Astrocyte (in vitro differentiated cells and primary cell): ENCODE measurements at regions not wholly inside any gene's neighbourhood (a gene's known extent, or its start where the extent isn't known, plus 50 kb on each side); places are given as distances from the start of the nearest gene placed in this dataset.

Experiments
- DNase-seq: peaks from one replicate; pipeline ENCODE4 v3.0.0-alpha.2; 2010; ENCODE audit warnings: low read depth
- FAIRE-seq: peaks from 2 replicates; lab custom pipeline; 2011; peaks lifted over from hg19 to GRCh38; lab: Jason Lieb, UNC
- H2AFZ ChIP-seq: 2 replicates; pipeline ENCODE4 v1.6.0; 2012; ENCODE audit warnings: low read depth, low read length, inconsistent platforms
- H3K27ac ChIP-seq: 2 replicates; pipeline ENCODE4 v1.5.1; 2011; ENCODE audit warnings: low read depth, low read length, inconsistent platforms
- H3K27me3 ChIP-seq: 2 replicates; pipeline ENCODE4 v1.6.0; 2011; ENCODE audit warnings: low read length, inconsistent platforms; ENCODE audit not compliant: insufficient read depth
- H3K36me3 ChIP-seq: 2 replicates; pipeline ENCODE4 v1.5.1; 2011; ENCODE audit warnings: low read length, inconsistent platforms; ENCODE audit not compliant: insufficient read depth
- H3K4me1 ChIP-seq: 2 replicates; pipeline ENCODE4 v1.5.1; 2011; ENCODE audit warnings: low read length, inconsistent platforms; ENCODE audit not compliant: insufficient read depth
- H3K4me2 ChIP-seq: 2 replicates; pipeline ENCODE4 v1.6.0; 2012; ENCODE audit warnings: low read length, inconsistent platforms
- H3K4me3 ChIP-seq: 2 replicates; pipeline ENCODE4 v1.5.1; 2011; ENCODE audit warnings: low read depth, mild to moderate bottlenecking, low read length, inconsistent platforms; ENCODE audit not compliant: insufficient read depth
- H3K79me2 ChIP-seq: 2 replicates; pipeline ENCODE4 v1.6.0; 2012; ENCODE audit warnings: mild to moderate bottlenecking, low read length, inconsistent platforms; ENCODE audit not compliant: insufficient read depth
- H3K9ac ChIP-seq: 2 replicates; pipeline ENCODE4 v1.6.0; 2012; ENCODE audit warnings: mild to moderate bottlenecking, low read length, inconsistent platforms
- H3K9me3 ChIP-seq: 2 replicates; pipeline ENCODE4 v1.5.1; 2012; ENCODE audit warnings: low read depth, mild to moderate bottlenecking, low read length, inconsistent platforms; ENCODE audit not compliant: insufficient read depth
- H4K20me1 ChIP-seq: 2 replicates; pipeline ENCODE4 v1.6.0; 2012; ENCODE audit warnings: low read length, inconsistent platforms; ENCODE audit not compliant: insufficient read depth
- H3K27ac Mint-ChIP-seq: one replicate; pipeline ENCODE4 v1.8.0; 2021; ENCODE audit warnings: mild to moderate bottlenecking, mixed read lengths; ENCODE audit not compliant: unreplicated experiment
- H3K27me3 Mint-ChIP-seq: one replicate; pipeline ENCODE4 v1.8.0; 2021; ENCODE audit warnings: low read depth, mixed read lengths; ENCODE audit not compliant: unreplicated experiment
- H3K36me3 Mint-ChIP-seq: one replicate; pipeline ENCODE4 v1.8.0; 2021; ENCODE audit warnings: low read depth, mixed read lengths; ENCODE audit not compliant: unreplicated experiment
- H3K4me1 Mint-ChIP-seq: one replicate; pipeline ENCODE4 v1.8.0; 2021; ENCODE audit warnings: low read depth, mixed read lengths; ENCODE audit not compliant: unreplicated experiment
- H3K4me3 Mint-ChIP-seq: one replicate; pipeline ENCODE4 v1.8.0; 2021; ENCODE audit warnings: mild to moderate bottlenecking, moderate library complexity, mixed read lengths; ENCODE audit not compliant: unreplicated experiment
- H3K9me3 Mint-ChIP-seq: one replicate; pipeline ENCODE4 v1.8.0; 2021; ENCODE audit warnings: mild to moderate bottlenecking, mixed read lengths; ENCODE audit not compliant: unreplicated experiment
- EZH2 ChIP-seq: IDR thresholded peaks from 2 replicates; pipeline ENCODE4 v1.6.1; 2012; ENCODE audit warnings: mild to moderate bottlenecking, low read length, inconsistent platforms; ENCODE audit not compliant: insufficient read depth
- TF ChIP-seq, protein P1 (sequence below): IDR thresholded peaks from 2 replicates; pipeline ENCODE4 v1.5.1; 2011; ENCODE audit warnings: low read depth, mild to moderate bottlenecking, inconsistent platforms, low read length, moderate library complexity; ENCODE audit not compliant: insufficient read depth

DNA sequence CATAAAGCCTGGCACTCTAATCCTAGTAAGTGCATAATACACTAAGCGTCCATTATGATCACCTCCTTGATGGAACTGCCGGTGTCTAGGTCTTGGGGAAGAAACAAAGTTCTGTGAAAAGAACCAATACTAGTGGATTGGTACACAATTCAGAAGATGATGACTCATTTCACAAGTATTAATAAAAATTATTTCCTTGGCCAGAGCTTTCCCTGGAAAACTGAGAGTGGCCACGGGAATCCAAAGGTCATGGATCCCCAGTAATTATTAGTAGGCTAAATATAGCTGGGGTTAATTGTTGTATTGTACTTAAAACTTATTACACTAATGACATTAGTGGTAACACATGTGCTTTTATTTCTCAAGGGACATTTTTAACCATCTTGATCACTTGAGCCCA lies 808.0 kb upstream of the NR2F2 start:
- H3K4me2 ChIP-seq = no peak overlapping the region
- H3K79me2 ChIP-seq = no peaks in the 10 kb centered on the region
- peaks cover 3% of the 10 kb centered on the region for H3K36me3 Mint-ChIP-seq
- no peak overlapping the region for H3K9ac ChIP-seq
- no peak overlapping the region for H3K27ac ChIP-seq
- no peaks in the 10 kb centered on the region for H3K36me3 ChIP-seq
- no peak overlapping the region for H3K27ac Mint-ChIP-seq
- TF ChIP-seq, protein P1, sequence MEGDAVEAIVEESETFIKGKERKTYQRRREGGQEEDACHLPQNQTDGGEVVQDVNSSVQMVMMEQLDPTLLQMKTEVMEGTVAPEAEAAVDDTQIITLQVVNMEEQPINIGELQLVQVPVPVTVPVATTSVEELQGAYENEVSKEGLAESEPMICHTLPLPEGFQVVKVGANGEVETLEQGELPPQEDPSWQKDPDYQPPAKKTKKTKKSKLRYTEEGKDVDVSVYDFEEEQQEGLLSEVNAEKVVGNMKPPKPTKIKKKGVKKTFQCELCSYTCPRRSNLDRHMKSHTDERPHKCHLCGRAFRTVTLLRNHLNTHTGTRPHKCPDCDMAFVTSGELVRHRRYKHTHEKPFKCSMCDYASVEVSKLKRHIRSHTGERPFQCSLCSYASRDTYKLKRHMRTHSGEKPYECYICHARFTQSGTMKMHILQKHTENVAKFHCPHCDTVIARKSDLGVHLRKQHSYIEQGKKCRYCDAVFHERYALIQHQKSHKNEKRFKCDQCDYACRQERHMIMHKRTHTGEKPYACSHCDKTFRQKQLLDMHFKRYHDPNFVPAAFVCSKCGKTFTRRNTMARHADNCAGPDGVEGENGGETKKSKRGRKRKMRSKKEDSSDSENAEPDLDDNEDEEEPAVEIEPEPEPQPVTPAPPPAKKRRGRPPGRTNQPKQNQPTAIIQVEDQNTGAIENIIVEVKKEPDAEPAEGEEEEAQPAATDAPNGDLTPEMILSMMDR = no peak
- no peak for TF ChIP-seq EZH2
- no peak overlapping the region for H3K4me3 ChIP-seq
- no peaks in the 10 kb centered on the region for H3K4me1 ChIP-seq
- H3K9me3 ChIP-seq = no peaks in the 10 kb centered on the region
- H3K27me3 Mint-ChIP-seq = no peaks in the 10 kb centered on the region
- H4K20me1 ChIP-seq = no peaks in the 10 kb centered on the region
- peaks cover 10% of the 10 kb centered on the region for H3K9me3 Mint-ChIP-seq
- H3K4me3 Mint-ChIP-seq = no peak overlapping the region
- H3K4me1 Mint-ChIP-seq = peaks cover 9% of the 10 kb centered on the region
- H2AFZ ChIP-seq = no peak overlapping the region
- no peaks in the 10 kb centered on the region for H3K27me3 ChIP-seq
- DNase-seq = peak; percentile 4
- no peak for FAIRE-seq

GRCh38 chr15:95528920-95529319 lies 801.6 kb upstream of the NR2F2 start:
- H2AFZ ChIP-seq = no peak overlapping the region
- H3K9me3 Mint-ChIP-seq = peaks cover 10% of the 10 kb centered on the region
- no peak overlapping the region for H3K4me3 Mint-ChIP-seq
- no peak overlapping the region for H3K9ac ChIP-seq
- H3K4me2 ChIP-seq = no peak overlapping the region
- no peaks in the 10 kb centered on the region for H3K27me3 ChIP-seq
- no peaks in the 10 kb centered on the region for H3K9me3 ChIP-seq
- TF ChIP-seq EZH2 = no peak
- TF ChIP-seq, protein P1 = no peak
- peaks cover 3% of the 10 kb centered on the region for H3K36me3 Mint-ChIP-seq
- H3K4me3 ChIP-seq = no peak overlapping the region
- FAIRE-seq (no peak), DNase-seq (no peak)
- no peaks in the 10 kb centered on the region for H3K27me3 Mint-ChIP-seq
- no peaks in the 10 kb centered on the region for H3K79me2 ChIP-seq
- no peaks in the 10 kb centered on the region for H3K4me1 Mint-ChIP-seq
- no peak overlapping the region for H3K27ac ChIP-seq
- no peaks in the 10 kb centered on the region for H4K20me1 ChIP-seq
- no peaks in the 10 kb centered on the region for H3K4me1 ChIP-seq
- no peak overlapping the region for H3K27ac Mint-ChIP-seq
- H3K36me3 ChIP-seq = no peaks in the 10 kb centered on the region

- Histone ChIP-seq H3K79me2 (no peaks in the 10 kb centered on the region), H3K27me3 (peaks cover 3% of the 10 kb centered on the region), H3K36me3 (no peaks in the 10 kb centered on the region), H3K4me3 (no peak overlapping the region), H4K20me1 (no peaks in the 10 kb centered on the region), H3K27ac (no peak overlapping the region), H3K4me1 (no peaks in the 10 kb centered on the region), H2AFZ (no peak overlapping the region), H3K4me2 (no peak overlapping the region), H3K9me3 (no peaks in the 10 kb centered on the region), H3K9ac (no peak overlapping the region)
- FAIRE-seq (no peak), DNase-seq (no peak)
- no peak overlapping the region for H3K27ac Mint-ChIP-seq
- peaks cover 2% of the 10 kb centered on the region for H3K9me3 Mint-ChIP-seq
- no peaks in the 10 kb centered on the region for H3K4me1 Mint-ChIP-seq
- TF ChIP-seq EZH2 = no peak
- TF ChIP-seq, protein P1 = no peak
- no peak overlapping the region for H3K4me3 Mint-ChIP-seq
- H3K27me3 Mint-ChIP-seq = no peaks in the 10 kb centered on the region
- H3K36me3 Mint-ChIP-seq = no peaks in the 10 kb centered on the region
Measured at GRCh38 chr15:95536638-95537037, 793.9 kb upstream of the NR2F2 start.
